HG03280 (cell line): ENCODE measurements at regions not wholly inside any gene's neighbourhood (a gene's known extent, or its start where the extent isn't known, plus 50 kb on each side); places are given as distances from the start of the nearest gene placed in this dataset.
"Not testable (repeated sequence)": the region's sequence is repeated elsewhere in the genome, so short reads cannot be mapped to it uniquely, and the experiment has no call there.

ENCODE experiments used
- ATAC-seq: cut with Tn5 transposase; IDR thresholded peaks from one replicate; pipeline ENCODE4 v1.9.1; 2021; ENCODE audit warnings: mild to moderate bottlenecking, moderate library complexity; ENCODE audit not compliant: unreplicated experiment

GRCh38 chr11:37840345-37840744 is 1242.3 kb upstream of the RAG2 start:
- not testable (repeated sequence) for ATAC-seq

GRCh38 chr11:37830529-37830928 is 1232.5 kb upstream of the RAG2 start:
- no peak for ATAC-seq

DNA sequence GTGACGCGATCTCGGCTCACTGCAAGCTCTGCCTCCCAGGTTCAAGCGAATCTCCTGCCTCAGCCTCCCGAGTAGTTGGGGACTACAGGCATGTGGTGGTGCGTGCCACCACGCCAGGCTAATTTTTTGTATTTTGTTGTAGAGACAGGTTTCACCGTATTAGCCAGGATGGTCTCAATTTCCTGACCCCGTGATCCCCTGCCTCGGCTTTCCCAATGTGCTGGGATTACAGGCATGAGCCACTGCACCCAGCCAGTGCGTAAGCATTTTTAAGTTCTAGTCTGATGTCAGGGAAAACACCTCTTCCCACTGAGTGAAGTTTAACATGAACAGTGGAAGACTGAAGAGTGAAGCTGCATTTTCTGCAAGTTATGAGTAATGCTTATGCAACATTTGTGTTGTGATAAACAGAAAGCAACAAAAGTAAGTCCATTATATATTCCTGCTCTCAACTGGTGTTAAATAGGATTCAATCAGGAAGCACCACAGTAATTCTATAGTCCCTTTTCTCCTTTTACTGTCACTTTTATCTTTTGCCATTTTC is 1219.8 kb upstream of the RAG2 start:
- no peak for ATAC-seq

GRCh38 chr11:37812281-37812880 is 1214.3 kb upstream of the RAG2 start:
- no peak for ATAC-seq

GRCh38 chr11:37811349-37811748 is 1213.3 kb upstream of the RAG2 start:
- no peak for ATAC-seq

GRCh38 chr11:37804666-37805065 is 1206.6 kb upstream of the RAG2 start:
- no peak for ATAC-seq

- no peak for ATAC-seq
These were observed 1190.3 kb upstream of the RAG2 start for GRCh38 chr11:37788141-37788877.

GRCh38 chr11:37786214-37786755 is 1188.2 kb upstream of the RAG2 start:
- no peak for ATAC-seq

DNA sequence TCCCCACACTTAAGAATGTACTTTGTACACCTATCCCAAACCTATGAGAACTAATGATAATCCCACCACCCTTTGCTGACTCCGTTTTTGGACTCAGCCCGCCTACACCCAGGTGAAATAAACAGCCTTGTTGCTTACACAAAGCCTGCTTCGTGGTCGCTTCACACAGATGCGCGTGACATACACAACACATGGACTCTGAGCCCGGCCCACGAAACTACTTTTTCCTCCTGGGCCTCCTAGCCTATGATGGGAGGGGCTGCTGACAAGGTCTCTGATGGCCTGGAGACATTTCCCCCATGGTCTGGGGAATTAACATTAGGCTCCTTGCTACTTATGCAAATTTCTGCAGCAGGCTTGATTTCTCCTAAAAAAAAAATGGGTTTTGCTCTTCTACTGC is 1176.4 kb upstream of the RAG2 start:
- no peak for ATAC-seq

- no peak for ATAC-seq
These were observed 1172.1 kb upstream of the RAG2 start for GRCh38 chr11:37770145-37770544.

- no peak for ATAC-seq
These were observed 1164.0 kb upstream of the RAG2 start for GRCh38 chr11:37762079-37762478.

DNA sequence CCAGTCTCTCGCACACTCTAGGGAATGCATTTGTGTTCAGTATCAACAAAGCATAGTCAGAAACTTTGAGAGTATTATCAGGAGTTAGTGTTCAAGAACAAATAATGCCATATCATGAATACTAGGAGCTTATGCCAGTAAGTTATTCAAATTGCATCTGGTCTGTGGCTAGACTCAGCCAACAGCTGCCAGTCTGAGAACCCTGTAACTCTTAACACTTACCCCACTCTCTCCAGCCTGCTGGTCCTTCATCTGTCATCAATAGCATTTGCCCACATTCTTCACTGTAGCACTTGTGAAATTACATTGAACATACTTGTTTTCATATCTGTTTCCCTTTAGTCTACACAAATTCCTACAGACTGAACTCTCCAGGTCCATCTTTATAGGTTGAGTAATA is 1157.5 kb upstream of the RAG2 start:
- ATAC-seq = no peak

- ATAC-seq = no peak
These were observed 1150.6 kb upstream of the RAG2 start for GRCh38 chr11:37748641-37749040.

GRCh38 chr11:37747121-37747520 is 1149.1 kb upstream of the RAG2 start:
- ATAC-seq = no peak

GRCh38 chr11:37727371-37727770 is 1129.3 kb upstream of the RAG2 start:
- ATAC-seq = no peak

DNA sequence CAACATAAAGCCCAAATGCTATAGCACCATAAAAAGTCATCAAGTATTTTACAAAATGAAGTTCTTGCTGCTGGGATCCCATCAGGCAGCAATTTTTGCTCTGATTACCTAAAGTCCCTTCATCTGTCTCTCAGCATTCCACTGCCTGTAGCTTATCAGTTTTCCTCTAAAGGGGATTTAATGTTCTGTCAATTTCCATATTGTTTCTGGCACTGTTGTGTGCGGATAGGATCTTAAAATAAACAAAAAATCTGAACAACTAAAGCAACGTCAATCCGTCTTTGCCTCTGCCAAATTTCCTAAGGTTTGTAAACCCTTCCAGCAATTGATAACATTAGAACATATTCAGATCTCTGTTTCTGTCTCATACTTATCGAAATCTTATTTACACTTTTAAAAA is 1126.3 kb upstream of the RAG2 start:
- no peak for ATAC-seq

DNA sequence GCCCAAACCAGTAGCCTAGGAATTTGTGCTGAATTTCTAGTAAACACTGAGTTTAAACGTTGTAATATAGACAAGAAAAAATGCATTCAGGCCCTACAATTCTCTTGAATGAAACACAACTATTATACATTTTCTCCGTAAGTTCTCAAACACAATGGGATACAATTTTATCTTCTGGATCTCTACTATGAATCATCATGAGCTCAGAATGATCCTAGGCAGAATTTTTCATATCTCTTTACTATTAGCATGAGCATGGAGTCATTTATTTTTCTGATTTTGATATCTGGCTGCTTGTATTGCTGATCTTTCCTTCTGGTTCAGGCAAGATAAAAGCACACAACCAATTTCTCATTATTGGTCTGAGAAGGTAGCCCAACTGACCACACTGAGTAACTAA is 1123.4 kb upstream of the RAG2 start:
- ATAC-seq = no peak

GRCh38 chr11:37718431-37718999 is 1120.5 kb upstream of the RAG2 start:
- no peak for ATAC-seq

- no peak for ATAC-seq
These were observed 1114.2 kb upstream of the RAG2 start for GRCh38 chr11:37712251-37712650.

DNA sequence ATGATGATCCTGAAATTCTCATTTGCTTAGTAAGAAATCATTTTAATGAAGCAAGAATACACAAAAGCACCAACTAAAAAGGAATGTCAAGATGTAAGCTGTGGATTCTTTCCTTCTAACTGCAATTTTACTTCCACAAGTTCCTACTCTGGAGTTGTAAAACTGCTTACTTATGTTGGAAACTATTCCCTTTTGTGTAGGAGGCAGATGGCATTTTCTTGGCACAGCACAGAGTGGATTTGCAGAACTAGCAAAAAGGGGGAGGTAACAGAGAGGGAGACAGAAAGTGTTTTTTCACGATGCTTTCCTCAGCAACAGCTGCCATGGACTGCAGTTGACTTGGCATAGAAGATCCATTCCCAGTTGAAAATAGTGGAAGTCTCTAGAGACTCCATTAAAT is 1112.0 kb upstream of the RAG2 start:
- ATAC-seq = no peak

DNA sequence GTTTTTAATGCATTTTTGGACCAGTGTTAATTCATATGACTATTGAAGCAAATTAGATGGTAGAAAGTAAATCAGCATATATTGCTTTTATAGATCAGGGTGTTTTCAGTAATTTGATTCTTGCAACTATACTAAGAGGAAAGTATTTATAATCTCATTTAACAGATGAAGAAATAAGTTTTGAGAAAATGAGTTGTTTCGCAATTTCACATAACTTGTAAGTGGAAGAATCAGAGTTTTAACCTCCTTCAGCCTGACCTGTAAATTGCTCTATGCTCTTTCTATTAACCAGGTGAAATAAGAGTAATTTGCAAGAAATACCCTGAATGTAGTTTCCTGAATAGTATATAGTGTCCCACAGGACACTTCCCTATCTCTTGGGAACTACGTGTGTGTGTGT is 1106.8 kb upstream of the RAG2 start:
- no peak for ATAC-seq

DNA sequence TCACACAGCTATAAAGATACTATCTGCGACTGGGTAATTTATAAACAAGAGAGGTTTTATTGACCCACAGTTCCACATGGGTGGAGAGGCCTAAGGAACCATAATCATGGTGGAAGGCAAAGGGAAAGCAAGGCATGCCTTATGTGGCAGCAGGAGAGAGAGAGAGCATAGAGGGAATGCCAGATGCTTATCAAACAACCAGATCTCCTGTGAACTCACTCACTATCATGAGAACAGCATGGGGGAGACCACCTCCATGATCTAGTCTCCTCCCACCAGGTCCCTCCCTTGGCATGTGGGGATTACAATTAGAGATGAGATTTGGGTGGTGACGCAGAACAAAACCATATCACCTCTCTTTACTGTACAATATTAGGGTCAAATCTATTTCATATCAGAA is 1101.6 kb upstream of the RAG2 start:
- ATAC-seq = no peak
